C4-2B (cell line): ENCODE measurements at regions not wholly inside any gene's neighbourhood (a gene's known extent, or its start where the extent isn't known, plus 50 kb on each side); places are given as distances from the start of the nearest gene placed in this dataset.

Experiments used
- CTCF ChIP-seq: fragments of 450-650 bp; conservative IDR thresholded peaks from 2 replicates; pipeline ENCODE4 v1.5.1; 2017; ENCODE audit warnings: mild to moderate bottlenecking
- ZFX ChIP-seq: fragments of 450-650 bp; IDR thresholded peaks from 2 replicates; pipeline ENCODE4 v1.6.1; 2017

- TF ChIP-seq CTCF (no peak), ZFX (no peak)
Observed at GRCh38 chr1:29501227-29501976, 265.1 kb downstream of the PTPRU start.
